ENCODE measurements at regions not wholly inside any gene's neighbourhood (a gene's known extent, or its start where the extent isn't known, plus 50 kb on each side); places are given as distances from the start of the nearest gene placed in this dataset.

GRCh38 chr4:149870008-149870407, 54.4 kb upstream of the IQCM start:
- DNase-seq: no peak
- Histone ChIP-seq H3K27me3 (no peaks in the 10 kb centered on the region), H3K27ac (no peak overlapping the region), H3K36me3 (ENCODE audit: low read depth, missing control alignments) (no peaks in the 10 kb centered on the region), H3K4me1 (no peaks in the 10 kb centered on the region), H3K4me3 (no peak overlapping the region), H3K9me3 (no peaks in the 10 kb centered on the region)
- TF ChIP-seq, protein P1, sequence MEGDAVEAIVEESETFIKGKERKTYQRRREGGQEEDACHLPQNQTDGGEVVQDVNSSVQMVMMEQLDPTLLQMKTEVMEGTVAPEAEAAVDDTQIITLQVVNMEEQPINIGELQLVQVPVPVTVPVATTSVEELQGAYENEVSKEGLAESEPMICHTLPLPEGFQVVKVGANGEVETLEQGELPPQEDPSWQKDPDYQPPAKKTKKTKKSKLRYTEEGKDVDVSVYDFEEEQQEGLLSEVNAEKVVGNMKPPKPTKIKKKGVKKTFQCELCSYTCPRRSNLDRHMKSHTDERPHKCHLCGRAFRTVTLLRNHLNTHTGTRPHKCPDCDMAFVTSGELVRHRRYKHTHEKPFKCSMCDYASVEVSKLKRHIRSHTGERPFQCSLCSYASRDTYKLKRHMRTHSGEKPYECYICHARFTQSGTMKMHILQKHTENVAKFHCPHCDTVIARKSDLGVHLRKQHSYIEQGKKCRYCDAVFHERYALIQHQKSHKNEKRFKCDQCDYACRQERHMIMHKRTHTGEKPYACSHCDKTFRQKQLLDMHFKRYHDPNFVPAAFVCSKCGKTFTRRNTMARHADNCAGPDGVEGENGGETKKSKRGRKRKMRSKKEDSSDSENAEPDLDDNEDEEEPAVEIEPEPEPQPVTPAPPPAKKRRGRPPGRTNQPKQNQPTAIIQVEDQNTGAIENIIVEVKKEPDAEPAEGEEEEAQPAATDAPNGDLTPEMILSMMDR (IDR thresholded peaks at IDR 0.05): no peak
- TF ChIP-seq POLR2A (IDR thresholded peaks at IDR 0.05): no peak
- 78 to 81% methylated on average over 2 of the region's 2 CpGs for WGBS, 2 donors
- intact Hi-C loops (cut with DNase I; ENCODE audit: low total_unique reads): no loop called here

GRCh38 chr4:149881744-149882143, 66.1 kb upstream of the IQCM start:
- WGBS, 2 donors: 80 to 92% methylated on average over 1 of the region's 1 CpG
- TF ChIP-seq, protein P1 (IDR thresholded peaks at IDR 0.05): no peak
- no peak for TF ChIP-seq POLR2A (IDR thresholded peaks at IDR 0.05)
- no peaks in the 10 kb centered on the region for H3K27me3 ChIP-seq
- DNase-seq: no peak
- intact Hi-C loops (cut with DNase I; ENCODE audit: low total_unique reads): no loop called here
- no peaks in the 10 kb centered on the region for H3K9me3 ChIP-seq
- no peak overlapping the region for H3K27ac ChIP-seq
- H3K4me1 ChIP-seq: no peaks in the 10 kb centered on the region
- no peak overlapping the region for H3K4me3 ChIP-seq
- no peaks in the 10 kb centered on the region for H3K36me3 ChIP-seq (ENCODE audit: low read depth, missing control alignments)

- WGBS, 2 donors: 82 to 96% methylated on average over 1 of the region's 1 CpG
- H3K4me1 ChIP-seq: no peaks in the 10 kb centered on the region
- intact Hi-C loops (cut with DNase I; ENCODE audit: low total_unique reads): no loop called here
These were observed 66.6 kb upstream of the IQCM start for GRCh38 chr4:149882251-149882650.

DNA sequence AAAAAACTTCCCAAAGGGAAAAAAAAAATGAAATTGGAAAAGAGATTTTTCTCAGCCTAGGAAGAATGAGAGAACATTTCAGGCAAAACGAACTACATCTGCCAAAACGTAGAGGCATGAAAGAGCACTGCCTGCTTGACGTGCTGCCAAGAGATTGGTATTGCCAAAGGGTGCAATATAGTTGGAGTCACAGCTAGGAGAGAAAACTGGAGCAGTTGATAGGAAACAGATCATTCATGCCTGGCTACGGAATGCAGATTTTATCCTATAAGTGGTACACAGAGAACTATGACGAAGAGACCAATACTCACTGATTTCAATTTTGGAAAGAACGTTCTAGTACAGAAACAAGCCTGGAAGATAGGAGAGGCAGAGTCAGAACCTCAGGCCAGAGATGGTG, 68.4 kb upstream of the IQCM start:
- no peak overlapping the region for H3K4me3 ChIP-seq
- H3K27ac ChIP-seq: no peak overlapping the region
- DNase-seq: no peak
- H3K9me3 ChIP-seq: no peaks in the 10 kb centered on the region
- no peaks in the 10 kb centered on the region for H3K36me3 ChIP-seq (ENCODE audit: low read depth, missing control alignments)
- 46 to 58% methylated on average over 6 of the region's 6 CpGs for WGBS, 2 donors
- no peaks in the 10 kb centered on the region for H3K4me1 ChIP-seq
- intact Hi-C loops (cut with DNase I; ENCODE audit: low total_unique reads): no loop called here
- TF ChIP-seq, protein P1 (IDR thresholded peaks at IDR 0.05): no peak
- TF ChIP-seq POLR2A (IDR thresholded peaks at IDR 0.05): no peak
- H3K27me3 ChIP-seq: no peaks in the 10 kb centered on the region

More at GRCh38 chr4:149882251-149882650, 66.6 kb upstream of the IQCM start:
- Histone ChIP-seq H3K27ac (no peak overlapping the region), H3K36me3 (ENCODE audit: low read depth, missing control alignments) (no peaks in the 10 kb centered on the region), H3K27me3 (no peaks in the 10 kb centered on the region), H3K4me3 (no peak overlapping the region), H3K9me3 (no peaks in the 10 kb centered on the region)
- TF ChIP-seq, protein P1 (IDR thresholded peaks at IDR 0.05): no peak
- TF ChIP-seq POLR2A (IDR thresholded peaks at IDR 0.05): no peak
- no peak for DNase-seq

DNA sequence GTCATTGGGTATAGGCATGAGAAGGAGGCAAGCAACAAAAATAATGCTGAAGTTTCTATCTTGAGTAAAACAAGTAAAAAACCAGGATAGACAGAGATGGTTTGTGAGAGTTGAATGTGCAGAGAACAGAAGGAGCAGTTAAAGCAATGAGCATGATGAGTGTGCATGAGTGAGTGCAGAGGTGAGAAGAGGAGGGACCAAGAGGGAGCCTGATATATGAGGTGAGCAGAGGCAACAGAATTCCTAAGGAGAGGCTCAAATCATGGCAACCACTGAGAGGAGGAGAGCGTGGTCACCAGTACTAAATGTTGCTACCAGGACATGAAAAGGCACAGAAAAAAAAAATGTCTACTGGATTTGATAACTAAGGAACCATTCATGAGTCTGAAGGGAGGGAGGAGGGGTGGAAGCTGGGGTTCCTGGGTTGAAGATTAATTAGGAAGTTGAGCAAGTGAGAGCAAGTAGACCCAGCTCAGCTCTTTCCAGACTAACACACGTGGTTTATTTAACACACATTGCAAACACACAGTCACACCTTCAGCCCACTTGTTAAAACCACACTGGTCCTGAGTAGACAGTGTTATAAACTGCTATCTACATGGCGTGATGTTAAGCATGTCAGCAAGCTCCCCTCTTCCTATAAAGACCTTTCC, 69.0 kb upstream of the IQCM start:
- 73 to 84% methylated on average over 3 of the region's 3 CpGs for WGBS, 2 donors
- Histone ChIP-seq H3K27ac (no peak overlapping the region), H3K9me3 (no peaks in the 10 kb centered on the region), H3K36me3 (ENCODE audit: low read depth, missing control alignments) (no peaks in the 10 kb centered on the region), H3K4me3 (no peak overlapping the region), H3K4me1 (no peaks in the 10 kb centered on the region), H3K27me3 (no peaks in the 10 kb centered on the region)
- intact Hi-C loops (cut with DNase I; ENCODE audit: low total_unique reads): no loop called here
- TF ChIP-seq POLR2A (IDR thresholded peaks at IDR 0.05): no peak
- TF ChIP-seq, protein P1 (IDR thresholded peaks at IDR 0.05): no peak
- DNase-seq: no peak
